H9 (cell line): ENCODE measurements at regions not wholly inside any gene's neighbourhood (a gene's known extent, or its start where the extent isn't known, plus 50 kb on each side); places are given as distances from the start of the nearest gene placed in this dataset.

Source experiments
- DNase-seq: peaks from one replicate; pipeline ENCODE4 v3.0.0-alpha.2; 2017
- H2AFZ ChIP-seq: one replicate; pipeline ENCODE4 v1.6.1; 2013; ENCODE audit warnings: mild to moderate bottlenecking, low read length, control low read depth, moderate library complexity
- H2AK5ac ChIP-seq: 2 replicates; pipeline ENCODE4 v1.6.1; 2013; ENCODE audit warnings: low read length, control low read depth, mixed read lengths; ENCODE audit not compliant: insufficient read length
- H2BK120ac ChIP-seq: one replicate; pipeline ENCODE4 v1.6.1; 2013; ENCODE audit warnings: low read depth, mild to moderate bottlenecking, low read length, control low read depth, inconsistent platforms; ENCODE audit not compliant: poor library complexity, severe bottlenecking
- H2BK12ac ChIP-seq: 2 replicates; pipeline ENCODE4 v1.6.1; 2013; ENCODE audit warnings: low read length, control low read depth, mixed read lengths, low read depth; ENCODE audit not compliant: insufficient read length
- H2BK15ac ChIP-seq: 2 replicates; pipeline ENCODE4 v1.6.1; 2013; ENCODE audit warnings: low read depth, low read length, control low read depth
- H2BK20ac ChIP-seq: one replicate; pipeline ENCODE4 v1.6.1; 2013; ENCODE audit warnings: low read depth, mild to moderate bottlenecking, low read length, control low read depth, inconsistent platforms; ENCODE audit not compliant: poor library complexity, severe bottlenecking
- H2BK5ac ChIP-seq: 2 replicates; pipeline ENCODE4 v1.6.1; 2013; ENCODE audit warnings: low read length, control low read depth, mixed read lengths; ENCODE audit not compliant: insufficient read length
- H3K14ac ChIP-seq: 2 replicates; pipeline ENCODE4 v1.6.1; 2013; ENCODE audit warnings: low read length, control low read depth; ENCODE audit not compliant: insufficient read depth
- H3K18ac ChIP-seq: 2 replicates; pipeline ENCODE4 v1.6.1; 2013; ENCODE audit warnings: low read depth, mild to moderate bottlenecking, mixed read lengths, low read length, control low read depth; ENCODE audit not compliant: insufficient read length
- H3K23ac ChIP-seq: 2 replicates; pipeline ENCODE4 v1.6.1; 2013; ENCODE audit warnings: low read length, control low read depth, mixed read lengths, low read depth; ENCODE audit not compliant: insufficient read length
- H3K23me2 ChIP-seq: 2 replicates; pipeline ENCODE4 v1.6.1; 2013; ENCODE audit warnings: low read depth, mild to moderate bottlenecking, mixed read lengths, low read length, control low read depth; ENCODE audit not compliant: insufficient read length, poor library complexity, severe bottlenecking
- H3K27ac ChIP-seq: 2 replicates; pipeline ENCODE4 v1.5.1; 2013; ENCODE audit warnings: low read length, control low read depth, mixed read lengths, low read depth; ENCODE audit not compliant: insufficient read length
- H3K27me3 ChIP-seq: 2 replicates; pipeline ENCODE4 v1.6.1; 2013; ENCODE audit warnings: low read length, control low read depth, inconsistent platforms; ENCODE audit not compliant: insufficient read depth
- H3K4ac ChIP-seq: 2 replicates; pipeline ENCODE4 v1.6.1; 2013; ENCODE audit warnings: low read depth, mild to moderate bottlenecking, control low read depth, inconsistent platforms, low read length, moderate library complexity
- H3K4me1 ChIP-seq: 2 replicates; pipeline ENCODE4 v1.6.1; 2013; ENCODE audit warnings: low read length, control low read depth, inconsistent platforms; ENCODE audit not compliant: insufficient read depth
- H3K4me2 ChIP-seq: 2 replicates; pipeline ENCODE4 v1.6.1; 2013; ENCODE audit warnings: low read length, control low read depth, mixed read lengths; ENCODE audit not compliant: insufficient read length, insufficient read depth
- H3K56ac ChIP-seq: 2 replicates; pipeline ENCODE4 v1.6.1; 2013; ENCODE audit warnings: low read depth, mild to moderate bottlenecking, mixed read lengths, low read length, control low read depth; ENCODE audit not compliant: insufficient read length
- H3K79me1 ChIP-seq: 2 replicates; pipeline ENCODE4 v1.6.1; 2013; ENCODE audit warnings: low read depth, mild to moderate bottlenecking, moderate library complexity, low read length, control low read depth, inconsistent platforms; ENCODE audit not compliant: insufficient read depth, poor library complexity, severe bottlenecking
- H3K79me2 ChIP-seq: 2 replicates; pipeline ENCODE4 v1.6.1; 2013; ENCODE audit warnings: low read length, control low read depth, inconsistent platforms; ENCODE audit not compliant: insufficient read depth
- H3K9ac ChIP-seq: 2 replicates; pipeline ENCODE4 v1.6.1; 2013; ENCODE audit warnings: low read length, control low read depth, mixed read lengths; ENCODE audit not compliant: insufficient read length; ENCODE audit errors: extremely low read depth
- H3K9me3 ChIP-seq: one replicate; pipeline ENCODE4 v1.6.1; 2013; ENCODE audit warnings: low read depth, low read length, inconsistent platforms; ENCODE audit not compliant: control insufficient read depth
- H3T11ph ChIP-seq: one replicate; pipeline ENCODE4 v1.6.1; 2013; ENCODE audit warnings: mild to moderate bottlenecking, low read length, control low read depth, inconsistent platforms
- H4K20me1 ChIP-seq: one replicate; pipeline ENCODE4 v1.6.1; 2013; ENCODE audit not compliant: control insufficient read depth, insufficient read length, insufficient read depth
- H4K5ac ChIP-seq: 2 replicates; pipeline ENCODE4 v1.6.1; 2013; ENCODE audit warnings: low read depth, mild to moderate bottlenecking, mixed read lengths, low read length, control low read depth; ENCODE audit not compliant: insufficient read length
- H4K8ac ChIP-seq: replicated peaks from 2 replicates; pipeline ENCODE4 v1.6.1; 2013; ENCODE audit warnings: low read length, control low read depth, mixed read lengths, low read depth; ENCODE audit not compliant: insufficient read length
- H4K91ac ChIP-seq: 2 replicates; pipeline ENCODE4 v1.6.1; 2013; ENCODE audit warnings: low read depth, mild to moderate bottlenecking, moderate library complexity, mixed read lengths, low read length, control low read depth; ENCODE audit not compliant: insufficient read length
- H3K27ac Mint-ChIP-seq, 3 experiments: 2 replicates in 2 of 3; 3 replicates in 1 of 3; pipeline ENCODE4 v1.8.0; 2020 to 2021; ENCODE audit warnings: mixed read lengths in 3 of 3, mild to moderate bottlenecking in 1 of 3, moderate library complexity in 1 of 3
- H3K27me3 Mint-ChIP-seq: 2 replicates; pipeline ENCODE4 v1.8.0; 2021; ENCODE audit warnings: low read depth, mild to moderate bottlenecking, moderate library complexity, mixed read lengths
- H3K36me3 Mint-ChIP-seq, 3 experiments: 2 replicates in 2 of 3; 3 replicates in 1 of 3; pipeline ENCODE4 v1.8.0; 2020 to 2021; ENCODE audit warnings: low read depth in 3 of 3, mixed read lengths in 3 of 3; ENCODE audit not compliant: insufficient read depth in 1 of 3
- H3K4me1 Mint-ChIP-seq, 2 experiments: 2 replicates each; pipeline ENCODE4 v1.8.0; 2020; ENCODE audit warnings: mixed read lengths in 2 of 2
- H3K4me3 Mint-ChIP-seq, 2 experiments: 2 replicates in 1 of 2; 3 replicates in 1 of 2; pipeline ENCODE4 v1.8.0; 2020 to 2021; ENCODE audit warnings: mild to moderate bottlenecking in 2 of 2, mixed read lengths in 2 of 2, moderate library complexity in 1 of 2
- H3K9me3 Mint-ChIP-seq, 2 experiments: 2 replicates in 1 of 2; 3 replicates in 1 of 2; pipeline ENCODE4 v1.8.0; 2020; ENCODE audit warnings: mild to moderate bottlenecking in 2 of 2, mixed read lengths in 2 of 2, moderate library complexity in 1 of 2
- CTCF ChIP-seq: fragments of 200-600 bp; sonication (generic); conservative IDR thresholded peaks from 3 replicates; pipeline ENCODE4 v1.8.0; 2021; ENCODE audit warnings: antibody characterized with exemption, mild to moderate bottlenecking
- WGBS: extraction: QIAGEN DNeasy Blood & Tissue Kit; methylation state at CpG from one replicate; pipeline ENCODE4 v1.1.7; 2013; ENCODE audit warnings: missing lambda C conversion rate, low lambda C conversion rate, mixed read lengths; ENCODE audit not compliant: insufficient read length; ENCODE audit errors: extremely low coverage; 5-methylcytosine and 5-hydroxymethylcytosine counted together

- no peak overlapping the region for H3K4ac ChIP-seq
- no peak overlapping the region for H3K9ac ChIP-seq
- no peaks in the 10 kb centered on the region for H3K9me3 ChIP-seq
- no peak overlapping the region for H4K91ac ChIP-seq
- TF ChIP-seq CTCF: no peak
- H2BK20ac ChIP-seq: no peak overlapping the region
- no peak overlapping the region for H4K8ac ChIP-seq
- no peak overlapping the region for H3K18ac ChIP-seq
- H3K14ac ChIP-seq: no peak overlapping the region
- H3K79me1 ChIP-seq: no peaks in the 10 kb centered on the region
- Mint-ChIP-seq H3K9me3 (peaks cover 7% of the 10 kb centered on the region in 2 experiments; a peak in 4 of 5 replicates), H3K27me3 (no peaks in the 10 kb centered on the region), H3K4me1 (no peaks in the 10 kb centered on the region), H3K4me3 (no peak overlapping the region), H3K27ac (no peak overlapping the region), H3K36me3 (peaks cover 0 to 1% (median 0%) of the 10 kb centered on the region in 3 experiments; a peak in 2 of 7 replicates)
- no peaks in the 10 kb centered on the region for H3K27me3 ChIP-seq
- no peak overlapping the region for H2AFZ ChIP-seq
- no CpG with 5 or more reads among the region's 3 CpGs for WGBS
- no peak overlapping the region for H3T11ph ChIP-seq
- H3K79me2 ChIP-seq: no peaks in the 10 kb centered on the region
- no peaks in the 10 kb centered on the region for H3K23me2 ChIP-seq
- H3K4me1 ChIP-seq: no peaks in the 10 kb centered on the region
- H3K56ac ChIP-seq: no peak overlapping the region
- no peak overlapping the region for H2AK5ac ChIP-seq
- DNase-seq: no peak
- H4K5ac ChIP-seq: no peak overlapping the region
- no peak overlapping the region for H3K23ac ChIP-seq
- H2BK5ac ChIP-seq: no peak overlapping the region
- no peaks in the 10 kb centered on the region for H4K20me1 ChIP-seq
- no peak overlapping the region for H2BK120ac ChIP-seq
- no peak overlapping the region for H3K27ac ChIP-seq
- H3K4me2 ChIP-seq: no peak overlapping the region
- no peak overlapping the region for H2BK12ac ChIP-seq
- H2BK15ac ChIP-seq: no peak overlapping the region
These were observed 62.5 kb upstream of the GDNF start for GRCh38 chr5:37902323-37902722.
